BE2C (cell line): ENCODE measurements at regions not wholly inside any gene's neighbourhood (a gene's known extent, or its start where the extent isn't known, plus 50 kb on each side); places are given as distances from the start of the nearest gene placed in this dataset.
"Not testable (repeated sequence)": the region's sequence is repeated elsewhere in the genome, so short reads cannot be mapped to it uniquely, and the experiment has no call there.

Source experiments
- DNase-seq: peaks from one replicate; pipeline ENCODE4 v3.0.0-alpha.2; 2020
- H3K27me3 ChIP-seq: fragments of 250-450 bp; sonication (Bioruptor Pico); 2 replicates; pipeline ENCODE4 v1.5.1; 2020; ENCODE audit warnings: mild to moderate bottlenecking
- H3K36me3 ChIP-seq: fragments of 250-450 bp; sonication (Bioruptor Pico); 2 replicates; pipeline ENCODE4 v1.5.1; 2020; ENCODE audit warnings: mild to moderate bottlenecking
- H3K4me1 ChIP-seq: fragments of 250-450 bp; sonication (Bioruptor Pico); 2 replicates; pipeline ENCODE4 v1.5.1; 2020
- H3K4me3 ChIP-seq: 2 replicates; pipeline ENCODE4 v1.5.1; 2011; ENCODE audit warnings: low read depth, low read length
- H3K9me3 ChIP-seq: fragments of 250-450 bp; sonication (Bioruptor Pico); 2 replicates; pipeline ENCODE4 v1.5.1; 2020
- TF ChIP-seq, protein P1 (sequence below): IDR thresholded peaks from 2 replicates; pipeline ENCODE4 v1.5.1; 2012; ENCODE audit warnings: mild to moderate bottlenecking, low read depth, low read length

DNA sequence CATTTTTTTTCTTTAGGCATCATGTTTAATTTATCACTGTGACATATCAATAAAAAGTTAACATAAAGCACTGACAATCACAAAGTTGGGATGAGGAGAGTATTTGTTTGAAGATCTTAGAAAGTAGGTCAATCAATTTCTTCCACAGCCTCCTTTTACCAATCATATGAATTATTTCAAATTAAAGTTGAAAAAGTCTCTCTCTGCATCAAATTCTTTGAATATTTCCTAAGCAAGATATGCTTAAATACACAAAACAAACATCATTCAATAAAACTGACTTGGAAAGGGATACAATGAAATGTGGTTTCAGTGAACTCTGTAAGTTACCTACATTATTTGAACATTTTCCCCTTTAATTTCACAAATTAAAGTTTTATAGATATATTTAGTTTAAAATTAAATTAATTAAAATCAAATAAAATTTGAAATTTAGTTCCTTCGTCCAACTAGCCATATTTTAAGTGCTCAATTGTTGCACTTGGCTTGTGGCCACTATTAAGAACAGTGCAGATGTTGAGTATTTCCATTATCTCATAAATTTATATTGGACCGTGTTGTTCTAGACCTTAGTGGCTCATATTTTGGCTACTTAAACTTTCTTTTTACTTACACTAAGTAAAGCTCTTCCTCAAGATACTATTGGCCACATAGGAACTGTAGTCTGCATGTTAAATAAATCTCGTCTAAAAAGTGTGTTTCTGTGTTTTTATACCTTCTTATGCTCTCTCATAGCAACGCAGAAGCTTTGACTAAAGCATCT lies 949.7 kb upstream of the NUDT12 start:
- H3K9me3 ChIP-seq = no peaks in the 10 kb centered on the region
- DNase-seq = no peak
- no peak overlapping the region for H3K4me3 ChIP-seq
- no peaks in the 10 kb centered on the region for H3K27me3 ChIP-seq
- peaks cover 5% of the 10 kb centered on the region for H3K4me1 ChIP-seq
- no peaks in the 10 kb centered on the region for H3K36me3 ChIP-seq
- TF ChIP-seq, protein P1, sequence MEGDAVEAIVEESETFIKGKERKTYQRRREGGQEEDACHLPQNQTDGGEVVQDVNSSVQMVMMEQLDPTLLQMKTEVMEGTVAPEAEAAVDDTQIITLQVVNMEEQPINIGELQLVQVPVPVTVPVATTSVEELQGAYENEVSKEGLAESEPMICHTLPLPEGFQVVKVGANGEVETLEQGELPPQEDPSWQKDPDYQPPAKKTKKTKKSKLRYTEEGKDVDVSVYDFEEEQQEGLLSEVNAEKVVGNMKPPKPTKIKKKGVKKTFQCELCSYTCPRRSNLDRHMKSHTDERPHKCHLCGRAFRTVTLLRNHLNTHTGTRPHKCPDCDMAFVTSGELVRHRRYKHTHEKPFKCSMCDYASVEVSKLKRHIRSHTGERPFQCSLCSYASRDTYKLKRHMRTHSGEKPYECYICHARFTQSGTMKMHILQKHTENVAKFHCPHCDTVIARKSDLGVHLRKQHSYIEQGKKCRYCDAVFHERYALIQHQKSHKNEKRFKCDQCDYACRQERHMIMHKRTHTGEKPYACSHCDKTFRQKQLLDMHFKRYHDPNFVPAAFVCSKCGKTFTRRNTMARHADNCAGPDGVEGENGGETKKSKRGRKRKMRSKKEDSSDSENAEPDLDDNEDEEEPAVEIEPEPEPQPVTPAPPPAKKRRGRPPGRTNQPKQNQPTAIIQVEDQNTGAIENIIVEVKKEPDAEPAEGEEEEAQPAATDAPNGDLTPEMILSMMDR = no peak

- H3K4me1 ChIP-seq = no peaks in the 10 kb centered on the region; the same call in 1 of the 2 replicates
- H3K36me3 ChIP-seq = no peaks in the 10 kb centered on the region
- H3K9me3 ChIP-seq = no peaks in the 10 kb centered on the region
- no peak overlapping the region for H3K4me3 ChIP-seq
- H3K27me3 ChIP-seq = no peaks in the 10 kb centered on the region
- TF ChIP-seq, protein P1 = no peak
- DNase-seq = no peak
These were observed 935.7 kb upstream of the NUDT12 start for GRCh38 chr5:104498281-104498680.

GRCh38 chr5:104494083-104494482 lies 931.5 kb upstream of the NUDT12 start:
- Histone ChIP-seq H3K4me1 (no peaks in the 10 kb centered on the region; the same call in 1 of the 2 replicates), H3K9me3 (no peaks in the 10 kb centered on the region), H3K27me3 (no peaks in the 10 kb centered on the region), H3K4me3 (no peak overlapping the region), H3K36me3 (no peaks in the 10 kb centered on the region)
- TF ChIP-seq, protein P1 = no peak
- no peak for DNase-seq

DNA sequence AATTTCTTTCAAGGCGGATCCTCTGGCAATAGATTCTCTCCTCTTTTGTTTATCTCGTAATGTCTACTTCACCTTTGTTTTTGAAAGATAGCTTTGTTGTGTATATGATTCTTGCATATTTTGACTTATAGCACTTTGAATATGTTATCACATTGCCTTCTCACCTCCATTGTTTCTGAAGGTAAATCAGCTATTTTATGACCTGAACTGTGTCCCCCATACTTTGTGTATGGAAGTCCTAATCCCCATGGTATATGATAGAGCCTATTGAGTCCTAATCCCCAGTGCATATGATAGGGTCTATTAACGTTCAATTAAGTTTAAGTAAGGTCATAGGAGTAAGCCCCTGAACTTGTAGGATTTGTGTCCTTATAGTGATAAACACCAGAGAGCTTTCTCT lies 910.2 kb upstream of the NUDT12 start:
- Histone ChIP-seq H3K9me3 (peaks cover 2% of the 10 kb centered on the region; the same call in 1 of the 2 replicates), H3K4me1 (no peaks in the 10 kb centered on the region; the same call in 1 of the 2 replicates), H3K36me3 (no peaks in the 10 kb centered on the region), H3K27me3 (no peaks in the 10 kb centered on the region), H3K4me3 (no peak overlapping the region)
- TF ChIP-seq, protein P1 = no peak
- DNase-seq = no peak

DNA sequence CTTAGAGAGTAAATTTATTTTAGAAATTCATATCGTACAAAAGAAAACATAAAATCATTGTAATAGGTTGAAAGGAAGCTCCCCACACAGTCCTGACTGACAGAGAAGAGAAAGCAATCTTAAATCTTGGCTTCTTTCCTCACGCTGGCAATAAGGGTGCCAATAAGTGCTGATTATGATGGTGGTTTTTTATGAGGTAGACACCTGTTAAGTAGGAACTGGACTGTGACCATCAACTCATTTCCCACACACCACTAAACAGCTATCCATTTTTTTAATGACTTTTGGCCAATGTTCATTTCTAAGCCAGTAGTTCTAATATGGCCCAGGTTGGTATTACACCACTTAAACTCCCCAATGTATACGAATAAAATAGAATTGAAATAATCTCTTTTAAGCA lies 893.5 kb upstream of the NUDT12 start:
- Histone ChIP-seq H3K27me3 (no peaks in the 10 kb centered on the region), H3K4me1 (no peaks in the 10 kb centered on the region), H3K4me3 (no peak overlapping the region), H3K36me3 (no peaks in the 10 kb centered on the region), H3K9me3 (no peaks in the 10 kb centered on the region)
- DNase-seq = no peak
- TF ChIP-seq, protein P1 = no peak

GRCh38 chr5:104452550-104452949 lies 890.0 kb upstream of the NUDT12 start:
- Histone ChIP-seq H3K27me3 (no peaks in the 10 kb centered on the region), H3K4me1 (no peaks in the 10 kb centered on the region), H3K9me3 (no peaks in the 10 kb centered on the region), H3K4me3 (no peak overlapping the region), H3K36me3 (no peaks in the 10 kb centered on the region)
- DNase-seq = no peak
- TF ChIP-seq, protein P1 = no peak

DNA sequence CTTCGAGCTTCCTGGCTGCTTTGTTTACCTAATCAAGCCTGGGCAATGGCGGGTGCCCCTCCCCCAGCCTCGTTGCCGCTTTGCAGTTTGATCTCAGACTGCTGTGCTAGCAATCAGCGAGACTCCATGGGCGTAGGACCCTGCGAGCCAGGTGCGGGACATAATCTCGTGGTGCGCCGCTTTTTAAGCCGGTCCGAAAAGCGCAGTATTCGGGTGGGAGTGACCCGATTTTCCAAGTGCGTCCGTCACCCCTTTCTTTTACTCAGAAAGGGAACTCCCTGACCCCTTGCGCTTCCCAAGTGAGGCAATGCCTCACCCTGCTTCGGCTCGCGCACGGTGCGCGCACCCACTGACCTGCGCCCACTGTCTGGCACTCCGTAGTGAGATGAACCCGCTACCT lies 889.3 kb upstream of the NUDT12 start:
- not testable (repeated sequence) for H3K4me3 ChIP-seq, H3K27me3 ChIP-seq, H3K9me3 ChIP-seq, DNase-seq, H3K4me1 ChIP-seq, H3K36me3 ChIP-seq
